SK-N-SH (cell line): ENCODE measurements at regions not wholly inside any gene's neighbourhood (a gene's known extent, or its start where the extent isn't known, plus 50 kb on each side); places are given as distances from the start of the nearest gene placed in this dataset.
"Not testable (repeated sequence)": the region's sequence is repeated elsewhere in the genome, so short reads cannot be mapped to it uniquely, and the experiment has no call there.

Experiments
- CHD2 ChIP-seq: fragments of 150-350 bp; IDR thresholded peaks from 2 replicates; pipeline ENCODE4 v1.6.1; 2018; ENCODE audit warnings: low read length; ENCODE audit not compliant: partially characterized antibody
- CTCF ChIP-seq: fragments of 200-600 bp; sonication (generic); IDR thresholded peaks from 2 replicates; pipeline ENCODE4 v1.6.1; 2017; ENCODE audit warnings: antibody characterized with exemption, mild to moderate bottlenecking, moderate library complexity
- FOSL2 ChIP-seq: IDR thresholded peaks from 2 replicates; pipeline ENCODE4 v1.4.0; 2012; ENCODE audit warnings: low read depth, mild to moderate bottlenecking, moderate library complexity, borderline replicate concordance
- FOXJ3 ChIP-seq: sonication (generic); formaldehyde crosslinking; IDR thresholded peaks from 2 replicates; pipeline ENCODE4 v1.5.1; 2020; ENCODE audit warnings: mild to moderate bottlenecking, missing genetic modification reagents
- GABPA ChIP-seq: IDR thresholded peaks from 2 replicates; pipeline ENCODE4 v1.4.0; 2012; ENCODE audit warnings: low read depth, mild to moderate bottlenecking
- POLR2AphosphoS5 ChIP-seq: IDR thresholded peaks from 2 replicates; pipeline ENCODE4 v1.6.1; 2012; ENCODE audit warnings: low read depth, low read length
- RAD21 ChIP-seq: IDR thresholded peaks from 2 replicates; pipeline ENCODE4 v1.6.1; 2012; ENCODE audit warnings: mild to moderate bottlenecking, low read length
- REST ChIP-seq: IDR thresholded peaks from 2 replicates; pipeline ENCODE4 v1.6.1; 2012; ENCODE audit warnings: mild to moderate bottlenecking, low read depth, low read length, moderate library complexity
- RFX5 ChIP-seq: IDR thresholded peaks from 2 replicates; pipeline ENCODE4 v1.6.1; 2012; ENCODE audit warnings: mild to moderate bottlenecking, improper control_type of control experiment, low read length
- RXRA ChIP-seq: IDR thresholded peaks from 2 replicates; pipeline ENCODE4 v1.4.0; 2012; ENCODE audit warnings: low read depth, mild to moderate bottlenecking, borderline replicate concordance
- TCF12 ChIP-seq: IDR thresholded peaks from 2 replicates; pipeline ENCODE4 v1.4.0; 2012
- TEAD4 ChIP-seq: IDR thresholded peaks from 2 replicates; pipeline ENCODE4 v1.4.0; 2012; ENCODE audit warnings: mild to moderate bottlenecking, borderline replicate concordance; ENCODE audit not compliant: insufficient read depth
- USF1 ChIP-seq: IDR thresholded peaks from 2 replicates; pipeline ENCODE4 v1.4.0; 2012; ENCODE audit warnings: low read depth, borderline replicate concordance
- YY1 ChIP-seq: IDR thresholded peaks from 2 replicates; pipeline ENCODE4 v1.4.0; 2012; ENCODE audit warnings: low read depth, mild to moderate bottlenecking

- not testable (repeated sequence) for TF ChIP-seq CTCF; FOSL2; FOXJ3 (CRISPR knock-in tag); RAD21; REST; CHD2; RXRA; RFX5; YY1; TEAD4; GABPA; USF1
- TF ChIP-seq TCF12 (peak; percentile 91), POLR2AphosphoS5 (peak; percentile 24; the same call in 1 of the 2 replicates)
Observed at GRCh38 chr9:87049929-87050608, 102.8 kb upstream of the GAS1 start.
